HFFc6 (cell line): ENCODE measurements at regions not wholly inside any gene's neighbourhood (a gene's known extent, or its start where the extent isn't known, plus 50 kb on each side); places are given as distances from the start of the nearest gene placed in this dataset.

Source experiments
- DNase-seq: peaks from one replicate; pipeline ENCODE4 v3.0.0-alpha.2; 2018
- H3K27ac Mint-ChIP-seq: 2 replicates; pipeline ENCODE4 v1.8.0; 2020; ENCODE audit warnings: mild to moderate bottlenecking, mixed read lengths
- H3K27me3 Mint-ChIP-seq: 2 replicates; pipeline ENCODE4 v1.8.0; 2021; ENCODE audit warnings: mild to moderate bottlenecking, moderate library complexity, mixed read lengths; ENCODE audit not compliant: insufficient read depth
- H3K36me3 Mint-ChIP-seq: 2 replicates; pipeline ENCODE4 v1.8.0; 2021; ENCODE audit warnings: low read depth, mixed read lengths
- H3K4me1 Mint-ChIP-seq: 2 replicates; pipeline ENCODE4 v1.8.0; 2020; ENCODE audit warnings: low read depth, mixed read lengths
- H3K4me3 Mint-ChIP-seq: 2 replicates; pipeline ENCODE4 v1.8.0; 2020; ENCODE audit warnings: mild to moderate bottlenecking, moderate library complexity, mixed read lengths
- H3K9me3 Mint-ChIP-seq: 2 replicates; pipeline ENCODE4 v1.8.0; 2020; ENCODE audit warnings: mild to moderate bottlenecking, mixed read lengths
- CTCF ChIP-seq: fragments of 200-600 bp; sonication (generic); IDR thresholded peaks from 2 replicates; pipeline ENCODE4 v1.5.0; 2021; ENCODE audit warnings: antibody characterized with exemption, mild to moderate bottlenecking

GRCh38 chr9:90979639-90980038, 178.0 kb downstream of the SYK start:
- peaks cover 8% of the 10 kb centered on the region for H3K4me1 Mint-ChIP-seq
- no peaks in the 10 kb centered on the region for H3K9me3 Mint-ChIP-seq
- peaks cover 2% of the 10 kb centered on the region; the same call in 1 of the 2 replicates for H3K27me3 Mint-ChIP-seq
- H3K36me3 Mint-ChIP-seq = no peaks in the 10 kb centered on the region
- no peak overlapping the region for H3K27ac Mint-ChIP-seq
- DNase-seq = no peak
- no peak for TF ChIP-seq CTCF
- no peak overlapping the region for H3K4me3 Mint-ChIP-seq

- Mint-ChIP-seq H3K36me3 (no peaks in the 10 kb centered on the region), H3K27me3 (no peaks in the 10 kb centered on the region), H3K27ac (no peak overlapping the region), H3K4me1 (peaks cover 8% of the 10 kb centered on the region), H3K9me3 (no peaks in the 10 kb centered on the region), H3K4me3 (no peak overlapping the region)
- TF ChIP-seq CTCF = no peak
- DNase-seq = no peak
Measured at GRCh38 chr9:90981726-90982125, 180.1 kb downstream of the SYK start.

GRCh38 chr9:90983394-90983793, 181.8 kb downstream of the SYK start:
- no peak overlapping the region for H3K27ac Mint-ChIP-seq
- no peak for TF ChIP-seq CTCF
- no peaks in the 10 kb centered on the region for H3K9me3 Mint-ChIP-seq
- H3K36me3 Mint-ChIP-seq = no peaks in the 10 kb centered on the region; the same call in 1 of the 2 replicates
- no peaks in the 10 kb centered on the region; the same call in 1 of the 2 replicates for H3K27me3 Mint-ChIP-seq
- H3K4me1 Mint-ChIP-seq = peaks cover 18% of the 10 kb centered on the region
- no peak overlapping the region for H3K4me3 Mint-ChIP-seq
- DNase-seq = no peak

GRCh38 chr9:90985631-90986030, 184.0 kb downstream of the SYK start:
- H3K4me1 Mint-ChIP-seq = peaks cover 24% of the 10 kb centered on the region
- TF ChIP-seq CTCF = no peak
- peaks cover 12% of the 10 kb centered on the region for H3K36me3 Mint-ChIP-seq
- no peak overlapping the region for H3K4me3 Mint-ChIP-seq
- peaks cover 7% of the 10 kb centered on the region for H3K9me3 Mint-ChIP-seq
- H3K27ac Mint-ChIP-seq = no peak overlapping the region
- no peaks in the 10 kb centered on the region; the same call in 1 of the 2 replicates for H3K27me3 Mint-ChIP-seq
- no peak for DNase-seq

GRCh38 chr9:90986161-90986560, 184.5 kb downstream of the SYK start:
- Mint-ChIP-seq H3K9me3 (peaks cover 12% of the 10 kb centered on the region), H3K27me3 (no peaks in the 10 kb centered on the region; the same call in 1 of the 2 replicates), H3K27ac (no peak overlapping the region), H3K4me3 (no peak overlapping the region), H3K36me3 (peaks cover 17% of the 10 kb centered on the region), H3K4me1 (peaks cover 27% of the 10 kb centered on the region)
- DNase-seq = no peak
- no peak for TF ChIP-seq CTCF

GRCh38 chr9:90987566-90987965, 185.9 kb downstream of the SYK start:
- no peak overlapping the region for H3K27ac Mint-ChIP-seq
- H3K4me1 Mint-ChIP-seq = peaks cover 41% of the 10 kb centered on the region
- TF ChIP-seq CTCF = no peak

More at GRCh38 chr9:90987566-90987965, 185.9 kb downstream of the SYK start:
- no peaks in the 10 kb centered on the region; the same call in 1 of the 2 replicates for H3K27me3 Mint-ChIP-seq
- H3K9me3 Mint-ChIP-seq = peaks cover 19% of the 10 kb centered on the region
- H3K36me3 Mint-ChIP-seq = peaks cover 23% of the 10 kb centered on the region
- no peak for DNase-seq
- no peak overlapping the region for H3K4me3 Mint-ChIP-seq
